GM19452 (cell line): ENCODE measurements at regions not wholly inside any gene's neighbourhood (a gene's known extent, or its start where the extent isn't known, plus 50 kb on each side); places are given as distances from the start of the nearest gene placed in this dataset.
"Not testable (repeated sequence)": the region's sequence is repeated elsewhere in the genome, so short reads cannot be mapped to it uniquely, and the experiment has no call there.

Source experiments
- ATAC-seq: cut with Tn5 transposase; IDR thresholded peaks from one replicate; pipeline ENCODE4 v1.9.1; 2021; ENCODE audit not compliant: unreplicated experiment

DNA sequence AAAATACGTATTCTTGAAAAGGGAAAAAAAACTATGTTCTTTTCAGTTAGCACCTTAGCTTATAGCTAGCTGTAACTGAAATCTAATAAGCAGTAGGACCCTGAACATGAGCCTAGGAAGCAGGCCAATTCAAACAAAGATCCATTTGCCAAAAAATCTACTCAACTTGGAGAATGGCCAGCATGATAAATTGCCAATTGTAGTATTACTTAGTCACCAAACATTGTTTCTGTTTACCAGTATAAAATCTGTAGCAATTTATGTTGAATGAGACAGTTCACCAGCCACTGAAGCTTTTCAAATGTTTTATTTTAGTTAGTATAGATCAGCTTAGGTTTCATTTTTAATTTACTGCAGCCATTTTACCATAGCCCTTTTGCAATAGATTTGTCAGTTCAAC lies 323.6 kb upstream of the DIPK2B start:
- ATAC-seq, result no peak

GRCh38 chrX:45518552-45518951 lies 317.9 kb upstream of the DIPK2B start:
- ATAC-seq, result no peak

GRCh38 chrX:45517090-45517973 lies 316.7 kb upstream of the DIPK2B start:
- ATAC-seq, result no peak

- no peak for ATAC-seq
Observed at GRCh38 chrX:45515262-45516215, 314.9 kb upstream of the DIPK2B start.

DNA sequence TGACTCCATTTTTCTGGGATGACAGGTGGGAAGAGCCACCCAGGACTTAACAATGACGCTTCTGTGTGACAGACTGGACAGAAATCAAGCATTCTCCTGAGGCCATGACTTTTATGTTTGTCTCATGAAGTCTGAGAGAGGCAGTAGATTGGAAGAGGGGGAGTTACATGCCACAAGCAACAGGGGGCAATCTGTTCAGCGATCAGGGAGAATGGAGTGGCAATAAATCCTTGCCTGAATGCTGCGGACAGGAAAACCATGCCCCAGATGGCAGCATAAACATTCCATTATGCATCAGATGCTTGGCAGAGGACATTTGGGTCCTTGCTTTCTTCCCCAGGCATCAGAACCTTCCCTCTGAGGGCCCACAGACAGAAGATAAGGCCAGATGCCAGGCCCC lies 312.4 kb upstream of the DIPK2B start:
- ATAC-seq, result no peak

GRCh38 chrX:45508454-45508853 lies 307.8 kb upstream of the DIPK2B start:
- ATAC-seq, result no peak

DNA sequence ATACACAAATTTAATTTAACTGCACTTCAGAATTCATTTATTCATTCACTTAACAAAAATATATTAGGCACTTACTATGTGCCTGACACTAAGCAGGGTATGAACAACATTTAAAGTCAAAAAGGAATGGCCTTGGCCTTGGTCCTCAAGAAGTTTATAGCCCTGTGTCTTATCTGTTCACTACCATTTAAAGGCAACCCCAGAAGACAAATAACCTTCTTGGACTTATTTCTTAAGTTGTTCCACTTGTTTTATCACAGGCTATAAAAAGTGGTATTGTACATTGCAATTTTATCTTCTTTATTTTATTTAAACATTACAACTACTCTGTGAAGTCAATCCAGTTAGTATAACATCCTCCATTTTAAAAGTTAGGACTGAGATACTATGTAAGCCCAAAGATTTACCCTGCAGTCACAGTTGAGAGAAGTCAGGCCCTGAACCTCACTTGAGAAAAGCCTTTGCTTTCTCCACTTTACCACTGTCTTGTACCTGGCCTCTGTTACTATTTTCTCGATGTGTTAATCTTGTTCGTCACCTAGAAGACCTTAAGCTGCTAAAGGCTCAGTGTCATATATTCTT lies 305.6 kb upstream of the DIPK2B start:
- no peak for ATAC-seq

- no peak for ATAC-seq
Observed at GRCh38 chrX:45505214-45505613, 304.5 kb upstream of the DIPK2B start.

GRCh38 chrX:45503787-45504362 lies 303.2 kb upstream of the DIPK2B start:
- ATAC-seq, result not testable (repeated sequence)

DNA sequence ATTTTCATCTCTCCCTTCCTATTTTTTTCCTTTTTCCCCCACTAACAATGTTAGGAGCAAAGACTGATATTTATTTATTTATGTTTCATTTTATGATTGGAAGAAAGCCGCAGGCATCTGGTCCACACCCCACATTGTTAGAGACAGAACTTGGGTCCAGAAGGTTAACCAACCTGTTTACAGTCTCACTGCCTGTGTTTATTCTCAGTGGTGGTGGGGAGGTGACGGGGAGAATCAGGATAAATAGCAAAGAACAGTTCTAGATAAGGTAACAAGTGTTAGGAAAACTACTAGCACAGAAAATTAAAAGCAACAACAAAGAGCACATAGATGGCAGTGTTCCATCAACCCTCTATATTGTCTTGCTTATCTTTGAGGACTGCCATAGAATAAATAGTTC lies 301.7 kb upstream of the DIPK2B start:
- ATAC-seq, result no peak

GRCh38 chrX:45497290-45497689 lies 296.6 kb upstream of the DIPK2B start:
- ATAC-seq, result no peak

DNA sequence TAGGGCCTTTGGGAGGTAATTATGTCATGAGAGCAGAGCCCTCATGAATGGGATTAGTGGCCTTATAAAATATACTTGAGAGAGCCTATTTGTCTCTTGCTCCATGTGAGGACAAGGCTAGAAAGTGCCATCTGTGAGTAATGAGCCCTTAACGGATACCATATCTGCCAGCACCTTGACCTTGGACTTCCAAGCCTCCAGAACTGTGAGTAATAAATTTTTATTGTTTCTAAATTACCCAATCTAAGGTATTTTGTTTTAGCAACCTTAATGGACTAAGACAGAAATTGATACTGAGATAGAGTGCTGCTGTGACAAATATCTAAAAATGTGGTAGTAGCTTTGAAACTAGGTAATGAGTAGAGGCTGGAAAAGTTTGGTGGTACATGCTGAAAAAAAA lies 285.0 kb upstream of the DIPK2B start:
- ATAC-seq, result no peak

DNA sequence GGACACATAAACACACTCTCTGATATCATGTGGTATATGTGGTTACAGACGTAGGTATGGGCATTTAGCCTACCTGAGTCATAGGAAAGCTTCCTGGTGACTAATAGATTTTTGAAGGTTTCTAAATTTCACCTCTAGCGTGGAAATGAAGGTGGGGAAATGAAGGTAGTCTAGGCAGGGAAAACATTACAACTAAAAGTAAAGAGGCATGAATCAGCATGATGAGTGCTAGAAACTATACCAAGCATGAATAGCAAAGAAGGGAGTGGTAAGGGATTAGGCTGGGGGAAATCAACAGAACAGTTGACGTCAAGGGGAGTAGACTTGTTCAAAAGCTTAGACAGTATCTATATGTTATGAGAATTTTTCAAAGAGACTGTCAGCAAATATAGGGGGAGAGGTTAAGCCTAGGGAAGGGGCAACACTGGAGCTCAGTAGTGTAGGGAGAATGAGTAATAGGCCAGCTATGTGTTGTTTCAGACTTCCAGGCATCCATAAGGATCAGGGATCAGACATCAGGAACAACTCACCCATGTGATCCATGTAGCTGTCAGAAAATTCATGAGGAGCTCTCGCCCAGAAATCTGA lies 279.3 kb upstream of the DIPK2B start:
- no peak for ATAC-seq

- no peak for ATAC-seq
Observed at GRCh38 chrX:45479196-45479834, 278.6 kb upstream of the DIPK2B start.

GRCh38 chrX:45472968-45473367 lies 272.3 kb upstream of the DIPK2B start:
- ATAC-seq, result no peak

- not testable (repeated sequence) for ATAC-seq
Observed at GRCh38 chrX:45467537-45467936, 266.9 kb upstream of the DIPK2B start.

- ATAC-seq, result not testable (repeated sequence)
Observed at GRCh38 chrX:45455732-45456131, 255.1 kb upstream of the DIPK2B start.

GRCh38 chrX:45454290-45454689 lies 253.6 kb upstream of the DIPK2B start:
- ATAC-seq, result no peak

GRCh38 chrX:45449982-45450381 lies 249.3 kb upstream of the DIPK2B start:
- no peak for ATAC-seq

- ATAC-seq, result no peak
Observed at GRCh38 chrX:45447995-45448394, 247.3 kb upstream of the DIPK2B start.
